H9 (cell line): ENCODE measurements at regions not wholly inside any gene's neighbourhood (a gene's known extent, or its start where the extent isn't known, plus 50 kb on each side); places are given as distances from the start of the nearest gene placed in this dataset.

Experiments used
- DNase-seq: peaks from one replicate; pipeline ENCODE4 v3.0.0-alpha.2; 2017
- H2AFZ ChIP-seq: one replicate; pipeline ENCODE4 v1.6.1; 2013; ENCODE audit warnings: mild to moderate bottlenecking, low read length, control low read depth, moderate library complexity
- H2AK5ac ChIP-seq: 2 replicates; pipeline ENCODE4 v1.6.1; 2013; ENCODE audit warnings: low read length, control low read depth, mixed read lengths; ENCODE audit not compliant: insufficient read length
- H2BK120ac ChIP-seq: one replicate; pipeline ENCODE4 v1.6.1; 2013; ENCODE audit warnings: low read depth, mild to moderate bottlenecking, low read length, control low read depth, inconsistent platforms; ENCODE audit not compliant: poor library complexity, severe bottlenecking
- H2BK12ac ChIP-seq: 2 replicates; pipeline ENCODE4 v1.6.1; 2013; ENCODE audit warnings: low read length, control low read depth, mixed read lengths, low read depth; ENCODE audit not compliant: insufficient read length
- H2BK15ac ChIP-seq: 2 replicates; pipeline ENCODE4 v1.6.1; 2013; ENCODE audit warnings: low read depth, low read length, control low read depth
- H2BK20ac ChIP-seq: one replicate; pipeline ENCODE4 v1.6.1; 2013; ENCODE audit warnings: low read depth, mild to moderate bottlenecking, low read length, control low read depth, inconsistent platforms; ENCODE audit not compliant: poor library complexity, severe bottlenecking
- H2BK5ac ChIP-seq: 2 replicates; pipeline ENCODE4 v1.6.1; 2013; ENCODE audit warnings: low read length, control low read depth, mixed read lengths; ENCODE audit not compliant: insufficient read length
- H3K14ac ChIP-seq: 2 replicates; pipeline ENCODE4 v1.6.1; 2013; ENCODE audit warnings: low read length, control low read depth; ENCODE audit not compliant: insufficient read depth
- H3K18ac ChIP-seq: 2 replicates; pipeline ENCODE4 v1.6.1; 2013; ENCODE audit warnings: low read depth, mild to moderate bottlenecking, mixed read lengths, low read length, control low read depth; ENCODE audit not compliant: insufficient read length
- H3K23ac ChIP-seq: 2 replicates; pipeline ENCODE4 v1.6.1; 2013; ENCODE audit warnings: low read length, control low read depth, mixed read lengths, low read depth; ENCODE audit not compliant: insufficient read length
- H3K23me2 ChIP-seq: 2 replicates; pipeline ENCODE4 v1.6.1; 2013; ENCODE audit warnings: low read depth, mild to moderate bottlenecking, mixed read lengths, low read length, control low read depth; ENCODE audit not compliant: insufficient read length, poor library complexity, severe bottlenecking
- H3K27ac ChIP-seq: 2 replicates; pipeline ENCODE4 v1.5.1; 2013; ENCODE audit warnings: low read length, control low read depth, mixed read lengths, low read depth; ENCODE audit not compliant: insufficient read length
- H3K27me3 ChIP-seq: 2 replicates; pipeline ENCODE4 v1.6.1; 2013; ENCODE audit warnings: low read length, control low read depth, inconsistent platforms; ENCODE audit not compliant: insufficient read depth
- H3K4ac ChIP-seq: 2 replicates; pipeline ENCODE4 v1.6.1; 2013; ENCODE audit warnings: low read depth, mild to moderate bottlenecking, control low read depth, inconsistent platforms, low read length, moderate library complexity
- H3K4me1 ChIP-seq: 2 replicates; pipeline ENCODE4 v1.6.1; 2013; ENCODE audit warnings: low read length, control low read depth, inconsistent platforms; ENCODE audit not compliant: insufficient read depth
- H3K4me2 ChIP-seq: 2 replicates; pipeline ENCODE4 v1.6.1; 2013; ENCODE audit warnings: low read length, control low read depth, mixed read lengths; ENCODE audit not compliant: insufficient read length, insufficient read depth
- H3K56ac ChIP-seq: 2 replicates; pipeline ENCODE4 v1.6.1; 2013; ENCODE audit warnings: low read depth, mild to moderate bottlenecking, mixed read lengths, low read length, control low read depth; ENCODE audit not compliant: insufficient read length
- H3K79me1 ChIP-seq: 2 replicates; pipeline ENCODE4 v1.6.1; 2013; ENCODE audit warnings: low read depth, mild to moderate bottlenecking, moderate library complexity, low read length, control low read depth, inconsistent platforms; ENCODE audit not compliant: insufficient read depth, poor library complexity, severe bottlenecking
- H3K79me2 ChIP-seq: 2 replicates; pipeline ENCODE4 v1.6.1; 2013; ENCODE audit warnings: low read length, control low read depth, inconsistent platforms; ENCODE audit not compliant: insufficient read depth
- H3K9ac ChIP-seq: 2 replicates; pipeline ENCODE4 v1.6.1; 2013; ENCODE audit warnings: low read length, control low read depth, mixed read lengths; ENCODE audit not compliant: insufficient read length; ENCODE audit errors: extremely low read depth
- H3K9me3 ChIP-seq: one replicate; pipeline ENCODE4 v1.6.1; 2013; ENCODE audit warnings: low read depth, low read length, inconsistent platforms; ENCODE audit not compliant: control insufficient read depth
- H3T11ph ChIP-seq: one replicate; pipeline ENCODE4 v1.6.1; 2013; ENCODE audit warnings: mild to moderate bottlenecking, low read length, control low read depth, inconsistent platforms
- H4K20me1 ChIP-seq: one replicate; pipeline ENCODE4 v1.6.1; 2013; ENCODE audit not compliant: control insufficient read depth, insufficient read length, insufficient read depth
- H4K5ac ChIP-seq: 2 replicates; pipeline ENCODE4 v1.6.1; 2013; ENCODE audit warnings: low read depth, mild to moderate bottlenecking, mixed read lengths, low read length, control low read depth; ENCODE audit not compliant: insufficient read length
- H4K8ac ChIP-seq: replicated peaks from 2 replicates; pipeline ENCODE4 v1.6.1; 2013; ENCODE audit warnings: low read length, control low read depth, mixed read lengths, low read depth; ENCODE audit not compliant: insufficient read length
- H4K91ac ChIP-seq: 2 replicates; pipeline ENCODE4 v1.6.1; 2013; ENCODE audit warnings: low read depth, mild to moderate bottlenecking, moderate library complexity, mixed read lengths, low read length, control low read depth; ENCODE audit not compliant: insufficient read length
- H3K27ac Mint-ChIP-seq, 3 experiments: 2 replicates in 2 of 3; 3 replicates in 1 of 3; pipeline ENCODE4 v1.8.0; 2020 to 2021; ENCODE audit warnings: mixed read lengths in 3 of 3, mild to moderate bottlenecking in 1 of 3, moderate library complexity in 1 of 3
- H3K27me3 Mint-ChIP-seq: 2 replicates; pipeline ENCODE4 v1.8.0; 2021; ENCODE audit warnings: low read depth, mild to moderate bottlenecking, moderate library complexity, mixed read lengths
- H3K36me3 Mint-ChIP-seq, 3 experiments: 2 replicates in 2 of 3; 3 replicates in 1 of 3; pipeline ENCODE4 v1.8.0; 2020 to 2021; ENCODE audit warnings: low read depth in 3 of 3, mixed read lengths in 3 of 3; ENCODE audit not compliant: insufficient read depth in 1 of 3
- H3K4me1 Mint-ChIP-seq, 2 experiments: 2 replicates each; pipeline ENCODE4 v1.8.0; 2020; ENCODE audit warnings: mixed read lengths in 2 of 2
- H3K4me3 Mint-ChIP-seq, 2 experiments: 2 replicates in 1 of 2; 3 replicates in 1 of 2; pipeline ENCODE4 v1.8.0; 2020 to 2021; ENCODE audit warnings: mild to moderate bottlenecking in 2 of 2, mixed read lengths in 2 of 2, moderate library complexity in 1 of 2
- H3K9me3 Mint-ChIP-seq, 2 experiments: 2 replicates in 1 of 2; 3 replicates in 1 of 2; pipeline ENCODE4 v1.8.0; 2020; ENCODE audit warnings: mild to moderate bottlenecking in 2 of 2, mixed read lengths in 2 of 2, moderate library complexity in 1 of 2
- WGBS: extraction: QIAGEN DNeasy Blood & Tissue Kit; methylation state at CpG from one replicate; pipeline ENCODE4 v1.1.7; 2013; ENCODE audit warnings: missing lambda C conversion rate, low lambda C conversion rate, mixed read lengths; ENCODE audit not compliant: insufficient read length; ENCODE audit errors: extremely low coverage; 5-methylcytosine and 5-hydroxymethylcytosine counted together
- TF ChIP-seq, protein P1 (sequence below): fragments of 200-600 bp; sonication (generic); conservative IDR thresholded peaks from 3 replicates; pipeline ENCODE4 v1.8.0; 2021; ENCODE audit warnings: antibody characterized with exemption, mild to moderate bottlenecking

DNA sequence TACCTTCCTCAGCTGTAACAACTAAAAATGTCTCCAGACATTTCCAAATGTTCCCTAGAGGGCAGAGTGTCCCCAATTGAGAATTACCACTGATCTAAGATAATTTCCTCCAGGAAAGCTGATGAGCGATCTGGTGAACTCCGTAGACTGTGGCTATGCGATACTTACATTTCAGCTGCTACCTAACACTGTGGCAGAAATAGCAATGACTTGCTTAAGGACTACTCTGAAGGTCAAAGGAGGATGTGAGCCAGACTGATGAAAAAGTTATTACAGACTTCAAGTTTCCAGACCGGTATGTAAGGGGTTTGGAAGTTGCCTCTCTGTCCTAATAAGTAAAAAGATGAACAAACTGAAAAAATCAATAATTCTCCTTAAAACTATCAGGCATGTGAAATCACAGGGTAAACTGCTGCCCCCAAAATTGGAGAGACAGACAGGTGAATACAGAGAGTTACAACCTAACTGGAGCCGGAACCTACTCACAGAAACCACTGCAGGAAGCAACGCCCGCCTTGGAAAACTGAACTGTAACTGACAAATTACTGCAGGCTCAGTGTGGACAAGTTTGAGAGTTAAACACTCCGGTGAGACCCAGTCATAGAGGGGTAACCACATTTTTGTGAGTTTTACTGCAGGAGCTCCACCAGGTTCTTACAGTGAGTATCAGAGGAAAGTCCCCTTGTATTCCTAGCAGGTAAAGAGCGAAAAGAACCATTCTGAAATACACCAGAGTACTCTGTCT is 60.0 kb upstream of the PARP11 start:
- no peak for DNase-seq
- no peak overlapping the region for H3K56ac ChIP-seq
- H4K20me1 ChIP-seq = no peaks in the 10 kb centered on the region
- H3K9me3 Mint-ChIP-seq = no peaks in the 10 kb centered on the region; a peak in 1 of 5 replicates
- no peaks in the 10 kb centered on the region for H3K79me1 ChIP-seq
- no CpG with 5 or more reads among the region's 9 CpGs for WGBS
- no peak overlapping the region for H2BK12ac ChIP-seq
- no peaks in the 10 kb centered on the region for H3K23me2 ChIP-seq
- H2BK15ac ChIP-seq = no peak overlapping the region; the same call in 1 of the 2 replicates
- no peaks in the 10 kb centered on the region for H3K36me3 Mint-ChIP-seq
- no peak overlapping the region for H2BK120ac ChIP-seq
- H4K5ac ChIP-seq = no peak overlapping the region
- no peaks in the 10 kb centered on the region for H3K27me3 ChIP-seq
- TF ChIP-seq, protein P1, sequence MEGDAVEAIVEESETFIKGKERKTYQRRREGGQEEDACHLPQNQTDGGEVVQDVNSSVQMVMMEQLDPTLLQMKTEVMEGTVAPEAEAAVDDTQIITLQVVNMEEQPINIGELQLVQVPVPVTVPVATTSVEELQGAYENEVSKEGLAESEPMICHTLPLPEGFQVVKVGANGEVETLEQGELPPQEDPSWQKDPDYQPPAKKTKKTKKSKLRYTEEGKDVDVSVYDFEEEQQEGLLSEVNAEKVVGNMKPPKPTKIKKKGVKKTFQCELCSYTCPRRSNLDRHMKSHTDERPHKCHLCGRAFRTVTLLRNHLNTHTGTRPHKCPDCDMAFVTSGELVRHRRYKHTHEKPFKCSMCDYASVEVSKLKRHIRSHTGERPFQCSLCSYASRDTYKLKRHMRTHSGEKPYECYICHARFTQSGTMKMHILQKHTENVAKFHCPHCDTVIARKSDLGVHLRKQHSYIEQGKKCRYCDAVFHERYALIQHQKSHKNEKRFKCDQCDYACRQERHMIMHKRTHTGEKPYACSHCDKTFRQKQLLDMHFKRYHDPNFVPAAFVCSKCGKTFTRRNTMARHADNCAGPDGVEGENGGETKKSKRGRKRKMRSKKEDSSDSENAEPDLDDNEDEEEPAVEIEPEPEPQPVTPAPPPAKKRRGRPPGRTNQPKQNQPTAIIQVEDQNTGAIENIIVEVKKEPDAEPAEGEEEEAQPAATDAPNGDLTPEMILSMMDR = no peak
- peaks cover 3% of the 10 kb centered on the region; the same call in 1 of the 2 replicates for H3K4me1 ChIP-seq
- H2AFZ ChIP-seq = no peak overlapping the region
- no peaks in the 10 kb centered on the region for H3K9me3 ChIP-seq
- no peak overlapping the region for H3T11ph ChIP-seq
- no peak overlapping the region for H3K18ac ChIP-seq
- no peak overlapping the region for H3K27ac Mint-ChIP-seq
- no peak overlapping the region for H3K23ac ChIP-seq
- H2AK5ac ChIP-seq = no peak overlapping the region
- no peak overlapping the region for H2BK5ac ChIP-seq
- no peaks in the 10 kb centered on the region for H3K79me2 ChIP-seq
- no peak overlapping the region for H3K9ac ChIP-seq
- no peak overlapping the region for H2BK20ac ChIP-seq
- no peak overlapping the region for H3K14ac ChIP-seq
- H3K27ac ChIP-seq = no peak overlapping the region
- H4K91ac ChIP-seq = no peak overlapping the region
- no peak overlapping the region for H3K4me2 ChIP-seq
- no peak overlapping the region for H4K8ac ChIP-seq
- H3K4me3 Mint-ChIP-seq = no peak overlapping the region
- H3K4ac ChIP-seq = no peak overlapping the region
- H3K27me3 Mint-ChIP-seq = peaks cover 20% of the 10 kb centered on the region
- H3K4me1 Mint-ChIP-seq = peaks cover 38 to 40% of the 10 kb centered on the region in 2 experiments
